ENCODE measurements at regions not wholly inside any gene's neighbourhood (a gene's known extent, or its start where the extent isn't known, plus 50 kb on each side); places are given as distances from the start of the nearest gene placed in this dataset.

GRCh38 chr5:130706696-130707095 is 458.4 kb downstream of the HINT1 start:
- intact Hi-C loops (cut with DNase I; ENCODE audit: low total_unique reads) = no loop called here
- no peaks in the 10 kb centered on the region for H3K27me3 ChIP-seq
- DNase-seq = no peak
- no peaks in the 10 kb centered on the region for H3K4me1 ChIP-seq
- no peak overlapping the region for H3K4me3 ChIP-seq
- no peaks in the 10 kb centered on the region for H3K9me3 ChIP-seq
- no peak for TF ChIP-seq POLR2A (IDR thresholded peaks at IDR 0.05)
- TF ChIP-seq, protein P1, sequence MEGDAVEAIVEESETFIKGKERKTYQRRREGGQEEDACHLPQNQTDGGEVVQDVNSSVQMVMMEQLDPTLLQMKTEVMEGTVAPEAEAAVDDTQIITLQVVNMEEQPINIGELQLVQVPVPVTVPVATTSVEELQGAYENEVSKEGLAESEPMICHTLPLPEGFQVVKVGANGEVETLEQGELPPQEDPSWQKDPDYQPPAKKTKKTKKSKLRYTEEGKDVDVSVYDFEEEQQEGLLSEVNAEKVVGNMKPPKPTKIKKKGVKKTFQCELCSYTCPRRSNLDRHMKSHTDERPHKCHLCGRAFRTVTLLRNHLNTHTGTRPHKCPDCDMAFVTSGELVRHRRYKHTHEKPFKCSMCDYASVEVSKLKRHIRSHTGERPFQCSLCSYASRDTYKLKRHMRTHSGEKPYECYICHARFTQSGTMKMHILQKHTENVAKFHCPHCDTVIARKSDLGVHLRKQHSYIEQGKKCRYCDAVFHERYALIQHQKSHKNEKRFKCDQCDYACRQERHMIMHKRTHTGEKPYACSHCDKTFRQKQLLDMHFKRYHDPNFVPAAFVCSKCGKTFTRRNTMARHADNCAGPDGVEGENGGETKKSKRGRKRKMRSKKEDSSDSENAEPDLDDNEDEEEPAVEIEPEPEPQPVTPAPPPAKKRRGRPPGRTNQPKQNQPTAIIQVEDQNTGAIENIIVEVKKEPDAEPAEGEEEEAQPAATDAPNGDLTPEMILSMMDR (IDR thresholded peaks at IDR 0.05) = no peak
- H3K36me3 ChIP-seq = no peaks in the 10 kb centered on the region
- H3K27ac ChIP-seq = no peak overlapping the region

DNA sequence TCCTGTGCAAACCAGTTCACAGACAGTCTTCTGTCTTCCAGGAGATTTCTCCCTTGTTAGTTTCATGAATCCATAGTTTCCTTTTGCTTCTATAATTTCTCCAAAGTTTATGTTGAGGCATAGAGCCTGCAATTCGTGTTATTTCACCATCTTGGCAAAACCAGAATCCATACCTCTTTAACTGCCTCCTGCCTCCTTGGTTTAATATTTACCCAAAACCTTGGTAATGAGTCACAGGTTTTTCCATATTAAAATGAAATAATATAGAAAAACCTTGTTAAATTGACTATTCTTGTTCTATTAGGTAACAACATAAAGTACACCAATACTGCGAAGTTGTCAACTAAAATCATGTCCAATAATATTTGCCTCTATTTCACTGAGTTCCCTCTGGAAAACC is 459.7 kb downstream of the HINT1 start:
- Histone ChIP-seq H3K9me3 (no peaks in the 10 kb centered on the region), H3K4me1 (no peaks in the 10 kb centered on the region), H3K27ac (no peak overlapping the region), H3K27me3 (no peaks in the 10 kb centered on the region), H3K4me3 (no peak overlapping the region), H3K36me3 (no peaks in the 10 kb centered on the region)
- DNase-seq = no peak
- TF ChIP-seq, protein P1 (IDR thresholded peaks at IDR 0.05) = no peak
- TF ChIP-seq POLR2A (IDR thresholded peaks at IDR 0.05) = no peak
- intact Hi-C loops (cut with DNase I; ENCODE audit: low total_unique reads) = no loop called here

- no peak for DNase-seq
Measured at GRCh38 chr5:130693509-130693908, 471.5 kb downstream of the HINT1 start.

DNA sequence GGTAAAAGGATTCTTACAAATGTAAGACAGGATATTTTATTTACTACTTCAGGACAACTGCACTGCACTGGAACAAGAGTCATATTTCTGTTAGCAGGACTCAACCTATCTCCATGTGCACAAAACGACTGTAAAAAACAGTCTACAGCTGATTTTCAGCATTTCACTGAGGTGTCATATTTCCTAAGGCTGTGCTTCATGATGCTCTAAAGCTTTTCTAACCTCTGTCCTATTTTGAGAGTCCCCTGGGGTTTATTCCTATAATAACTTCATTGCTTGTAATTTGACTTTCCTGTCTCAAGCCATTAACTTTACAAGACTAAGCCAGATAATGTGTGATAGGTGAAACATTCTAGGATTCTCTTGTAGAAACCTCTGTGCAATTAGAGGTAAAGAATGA is 472.3 kb downstream of the HINT1 start:
- TF ChIP-seq POLR2A (IDR thresholded peaks at IDR 0.05) = no peak
- TF ChIP-seq, protein P1 (IDR thresholded peaks at IDR 0.05) = no peak
- Histone ChIP-seq H3K27me3 (no peaks in the 10 kb centered on the region), H3K9me3 (no peaks in the 10 kb centered on the region), H3K4me1 (no peaks in the 10 kb centered on the region), H3K36me3 (no peaks in the 10 kb centered on the region), H3K27ac (no peak overlapping the region), H3K4me3 (no peak overlapping the region)
- no peak for DNase-seq
- intact Hi-C loops (cut with DNase I; ENCODE audit: low total_unique reads) = no loop called here

More at GRCh38 chr5:130693509-130693908, 471.5 kb downstream of the HINT1 start:
- Histone ChIP-seq H3K27ac (no peak overlapping the region), H3K36me3 (no peaks in the 10 kb centered on the region), H3K9me3 (no peaks in the 10 kb centered on the region), H3K4me1 (no peaks in the 10 kb centered on the region), H3K4me3 (no peak overlapping the region), H3K27me3 (no peaks in the 10 kb centered on the region)
- no peak for TF ChIP-seq POLR2A (IDR thresholded peaks at IDR 0.05)
- TF ChIP-seq, protein P1 (IDR thresholded peaks at IDR 0.05) = no peak
- intact Hi-C loops (cut with DNase I; ENCODE audit: low total_unique reads) = no loop called here

DNA sequence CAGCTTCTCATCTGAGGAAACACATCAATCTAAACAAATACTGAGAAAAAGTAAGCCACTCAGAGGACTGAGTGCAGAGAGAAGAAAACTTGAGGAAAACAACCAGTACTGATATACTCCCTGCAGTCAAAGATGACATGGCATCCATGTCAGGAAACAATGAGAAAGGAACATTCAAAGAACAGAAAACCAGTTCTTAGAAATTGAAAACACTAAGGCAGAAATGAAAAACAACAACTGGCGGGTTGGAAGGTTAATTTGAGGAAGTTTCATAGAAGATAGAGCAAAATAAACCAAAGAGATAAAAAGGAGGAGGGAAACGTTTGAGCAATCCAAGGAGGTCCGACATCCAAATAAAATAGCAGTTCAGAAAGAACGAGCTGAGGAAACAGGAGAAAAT is 475.2 kb downstream of the HINT1 start:
- intact Hi-C loops (cut with DNase I; ENCODE audit: low total_unique reads) = no loop called here
- H3K9me3 ChIP-seq = no peaks in the 10 kb centered on the region
- H3K4me3 ChIP-seq = no peak overlapping the region
- H3K27me3 ChIP-seq = no peaks in the 10 kb centered on the region
- no peak overlapping the region for H3K27ac ChIP-seq
- TF ChIP-seq, protein P1 (IDR thresholded peaks at IDR 0.05) = no peak
- no peak for TF ChIP-seq POLR2A (IDR thresholded peaks at IDR 0.05)
- no peaks in the 10 kb centered on the region for H3K36me3 ChIP-seq
- no peak for DNase-seq
- no peaks in the 10 kb centered on the region for H3K4me1 ChIP-seq

Data from uterus (tissue), 3 donors.